GM12878 (cell line): ENCODE measurements at regions not wholly inside any gene's neighbourhood (a gene's known extent, or its start where the extent isn't known, plus 50 kb on each side); places are given as distances from the start of the nearest gene placed in this dataset.

Source experiments
- ATAC-seq: fragments of 200-7000 bp; cut with Tn5 transposase; 3 replicates; pipeline ENCODE4 v1.9.1; 2020; ENCODE audit warnings: mild to moderate bottlenecking, moderate library complexity
- BruUV-seq: library from RNA; stranded (reverse); fragments of 400-500 nt; replicated peaks from 2 replicates; lab custom pipeline; 2021; lab: Mats Ljungman, UMichigan
- CTCF ChIA-PET: fragments of 300-600 bp; sonication (Branson Sonifier 250); formaldehyde crosslinking; extraction: SDS; loops from one replicate; lab custom pipeline; 2021; ENCODE audit warnings: inconsistent platforms; lab: Yijun Ruan, JAX
- POLR2A ChIA-PET: fragments of 350-600 bp; formaldehyde crosslinking; extraction: SDS; loops from one replicate; lab custom pipeline; 2021; ENCODE audit warnings: inconsistent platforms; lab: Charles Lee
- RAD21 ChIA-PET: fragments of 300-600 bp; sonication (Branson Sonifier 250); formaldehyde crosslinking; loops from one replicate; lab custom pipeline; 2023; ENCODE audit warnings: antibody characterized with exemption; ENCODE audit not compliant: unreplicated experiment; lab: Charles Lee
- SMC1A ChIA-PET: fragments of 300-600 bp; sonication (Branson Sonifier 250); formaldehyde crosslinking; loops from one replicate; lab custom pipeline; 2023; ENCODE audit not compliant: unreplicated experiment, uncharacterized antibody; lab: Charles Lee
- DNase-seq: peaks from one replicate; pipeline ENCODE4 v3.0.0-alpha.2; 2011; ENCODE audit warnings: low read depth, low spot score
- FAIRE-seq: peaks from 3 replicates; lab custom pipeline; 2011; peaks lifted over from hg19 to GRCh38; lab: Jason Lieb, UNC
- H2AFZ ChIP-seq: 2 replicates; pipeline ENCODE4 v1.6.0; 2011; ENCODE audit warnings: low read depth, low read length, control low read depth; ENCODE audit not compliant: control insufficient read depth
- H3K27ac ChIP-seq: 2 replicates; pipeline ENCODE4 v1.5.1; 2011; ENCODE audit warnings: control low read depth; ENCODE audit not compliant: control insufficient read depth, insufficient read depth
- H3K27me3 ChIP-seq, 2 experiments: replicated peaks in 1 of 2; 2 replicates each; pipeline versions ENCODE4 v1.6.0 to v1.6.1; 2011; ENCODE audit warnings: low read length in 1 of 2; ENCODE audit not compliant: control insufficient read depth in 2 of 2, insufficient read depth in 2 of 2
- H3K36me3 ChIP-seq, 2 experiments: 2 replicates each; pipeline ENCODE4 v1.5.1; 2011; ENCODE audit warnings: low read length in 1 of 2; ENCODE audit not compliant: control insufficient read depth in 2 of 2, insufficient read depth in 2 of 2
- H3K4me1 ChIP-seq: 2 replicates; pipeline ENCODE4 v1.6.1; 2011; ENCODE audit warnings: mild to moderate bottlenecking, low read length, moderate library complexity, mixed read lengths; ENCODE audit not compliant: control insufficient read depth, insufficient read depth
- H3K4me2 ChIP-seq: 2 replicates; pipeline ENCODE4 v1.6.0; 2011; ENCODE audit warnings: control low read depth; ENCODE audit not compliant: control insufficient read depth, insufficient read depth
- H3K4me3 ChIP-seq: fragments of 200-600 bp; sonication (generic); 2 replicates; pipeline ENCODE4 v1.5.1; 2016
- H3K79me2 ChIP-seq: 2 replicates; pipeline ENCODE4 v1.6.0; 2011; ENCODE audit warnings: low read length; ENCODE audit not compliant: control insufficient read depth, insufficient read depth
- H3K9ac ChIP-seq: 2 replicates; pipeline ENCODE4 v1.8.0; 2011; ENCODE audit warnings: low read length, control low read depth, mixed read lengths; ENCODE audit not compliant: control insufficient read depth, insufficient read depth
- H3K9me3 ChIP-seq: replicated peaks from 3 replicates; pipeline ENCODE4 v1.5.1; 2011; ENCODE audit warnings: mild to moderate bottlenecking, low read length; ENCODE audit not compliant: control insufficient read depth, insufficient read depth
- H4K20me1 ChIP-seq: 2 replicates; pipeline ENCODE4 v1.6.0; 2011; ENCODE audit not compliant: control insufficient read depth, insufficient read depth
- BHLHE40 ChIP-seq, 2 experiments: fragments of 450-650 bp in 1 of 2; IDR thresholded peaks; 2 replicates each; pipeline ENCODE4 v1.6.1; 2011 to 2017; ENCODE audit warnings: low read depth in 2 of 2, borderline replicate concordance in 1 of 2, improper control_type of control experiment in 1 of 2, low read length in 1 of 2, mild to moderate bottlenecking in 1 of 2
- CHD4 ChIP-seq: fragments of 200-600 bp; sonication (generic); IDR thresholded peaks from 2 replicates; pipeline ENCODE4 v1.6.1; 2016; ENCODE audit warnings: mild to moderate bottlenecking
- IRF3 ChIP-seq: fragments of 450-650 bp; IDR thresholded peaks from 2 replicates; pipeline ENCODE4 v1.6.1; 2014; ENCODE audit warnings: mild to moderate bottlenecking
- KDM1A ChIP-seq: fragments of 200-600 bp; sonication (generic); IDR thresholded peaks from 2 replicates; pipeline ENCODE4 v1.6.1; 2016; ENCODE audit warnings: borderline replicate concordance
- NFIC ChIP-seq: IDR thresholded peaks from 2 replicates; pipeline ENCODE4 v1.6.1; 2012; ENCODE audit warnings: low read depth, mild to moderate bottlenecking, inconsistent platforms, low read length, moderate library complexity
- NR2C2 ChIP-seq: IDR thresholded peaks from 2 replicates; pipeline ENCODE4 v1.6.1; 2011; ENCODE audit warnings: borderline replicate concordance, low read depth; ENCODE audit not compliant: control insufficient read depth, insufficient read length
- PAX5 ChIP-seq: IDR thresholded peaks from 2 replicates; pipeline ENCODE4 v1.6.1; 2011; ENCODE audit warnings: low read depth, low read length, borderline replicate concordance
- RCOR1 ChIP-seq: conservative IDR thresholded peaks from 2 replicates; pipeline ENCODE4 v1.6.1; 2012; ENCODE audit warnings: low read depth, low read length, improper control_type of control experiment
- RELA ChIP-seq: fragments of 450-650 bp; IDR thresholded peaks from 2 replicates; pipeline ENCODE4 v1.8.0; 2014; ENCODE audit warnings: borderline replicate concordance; ENCODE audit not compliant: partially characterized antibody
- TBL1XR1 ChIP-seq: IDR thresholded peaks from 2 replicates; pipeline ENCODE4 v1.6.1; 2012; ENCODE audit warnings: low read depth, low read length, improper control_type of control experiment
- TCF3 ChIP-seq: IDR thresholded peaks from 2 replicates; pipeline ENCODE4 v1.6.1; 2012; ENCODE audit warnings: low read depth, mild to moderate bottlenecking, low read length, borderline replicate concordance; ENCODE audit not compliant: insufficient read depth
- ZNF217 ChIP-seq: fragments of 450-650 bp; IDR thresholded peaks from 2 replicates; pipeline ENCODE4 v1.6.1; 2017; ENCODE audit warnings: antibody characterized with exemption, mild to moderate bottlenecking
- ZNF622 ChIP-seq: fragments of 450-650 bp; IDR thresholded peaks from 2 replicates; pipeline ENCODE4 v1.6.1; 2017; ENCODE audit warnings: mild to moderate bottlenecking, inconsistent platforms
- whole genome bisulfite sequencing: methylation state at CpG from one replicate; pipeline ENCODE4 v1.1.6; 2016; ENCODE audit warnings: low lambda C conversion rate; ENCODE audit not compliant: insufficient replicate concordance, insufficient coverage; ENCODE audit errors: missing lambda C conversion rate; 5-methylcytosine and 5-hydroxymethylcytosine counted together
- in situ Hi-C: fragments of 300-500 bp; cut with MboI; formaldehyde crosslinking; loops from 9 replicates; pipeline ENCODE4 v1.14.3; 2018; ENCODE audit warnings: mixed read lengths
- intact Hi-C: fragments of 100-400 bp; cut with micrococcal nuclease; formaldehyde crosslinking; loops from one replicate; pipeline ENCODE4 v1.14.2; 2022; ENCODE audit not compliant: unreplicated experiment

GRCh38 chr10:3263747-3264146, 91.2 kb upstream of the PITRM1 start:
- H2AFZ ChIP-seq, result no peak overlapping the region
- H3K36me3 ChIP-seq, result no peaks in the 10 kb centered on the region
- no peak overlapping the region for H3K4me3 ChIP-seq
- intact Hi-C loops, result no loop called here
- ATAC-seq (no peak), DNase-seq (no peak), FAIRE-seq (no peak)
- H3K4me2 ChIP-seq, result no peak overlapping the region
- no peaks in the 10 kb centered on the region; a peak in 1 of 4 replicates for H3K27me3 ChIP-seq
- no peak overlapping the region for H3K27ac ChIP-seq
- no peaks in the 10 kb centered on the region for H3K4me1 ChIP-seq
- H3K9me3 ChIP-seq, result no peaks in the 10 kb centered on the region
- ChIA-PET CTCF (interaction anchor here (0.7 kb wide), 1 partner anchor 1572 kb away, joined by 5 read pairs; no protein-coding TSS in a partner anchor), POLR2A (no interaction called here), SMC1A (no interaction called here), RAD21 (no interaction called here)
- H3K9ac ChIP-seq, result no peak overlapping the region
- TF ChIP-seq BHLHE40 (IDR thresholded peaks at IDR 0.05; ENCODE audit: borderline replicate concordance in 1 of 2, low read depth in 2 of 2, low read length in 1 of 2), result no peak
- no peak for TF ChIP-seq PAX5
- TF ChIP-seq KDM1A, result no peak
- TF ChIP-seq TCF3, result no peak
- no peak for TF ChIP-seq IRF3
- TF ChIP-seq TBL1XR1, result no peak
- TF ChIP-seq CHD4, result no peak
- no peak for TF ChIP-seq NFIC
- no peak for TF ChIP-seq RELA
- TF ChIP-seq ZNF217, result no peak
- no peak for TF ChIP-seq RCOR1
- TF ChIP-seq NR2C2, result no peak
- TF ChIP-seq ZNF622, result no peak
- H4K20me1 ChIP-seq, result no peaks in the 10 kb centered on the region
- no TSS peak for BruUV-seq
- H3K79me2 ChIP-seq, result no peaks in the 10 kb centered on the region
- WGBS, result 24% methylated on average over 12 of the region's 12 CpGs
- in situ Hi-C loops, result no loop called here
